HG02678 (cell line): ENCODE measurements at regions not wholly inside any gene's neighbourhood (a gene's known extent, or its start where the extent isn't known, plus 50 kb on each side); places are given as distances from the start of the nearest gene placed in this dataset.
"Not testable (repeated sequence)": the region's sequence is repeated elsewhere in the genome, so short reads cannot be mapped to it uniquely, and the experiment has no call there.

Experiments
- ATAC-seq: cut with Tn5 transposase; IDR thresholded peaks from one replicate; pipeline ENCODE4 v1.9.1; 2021; ENCODE audit warnings: mild to moderate bottlenecking, moderate library complexity; ENCODE audit not compliant: unreplicated experiment

DNA sequence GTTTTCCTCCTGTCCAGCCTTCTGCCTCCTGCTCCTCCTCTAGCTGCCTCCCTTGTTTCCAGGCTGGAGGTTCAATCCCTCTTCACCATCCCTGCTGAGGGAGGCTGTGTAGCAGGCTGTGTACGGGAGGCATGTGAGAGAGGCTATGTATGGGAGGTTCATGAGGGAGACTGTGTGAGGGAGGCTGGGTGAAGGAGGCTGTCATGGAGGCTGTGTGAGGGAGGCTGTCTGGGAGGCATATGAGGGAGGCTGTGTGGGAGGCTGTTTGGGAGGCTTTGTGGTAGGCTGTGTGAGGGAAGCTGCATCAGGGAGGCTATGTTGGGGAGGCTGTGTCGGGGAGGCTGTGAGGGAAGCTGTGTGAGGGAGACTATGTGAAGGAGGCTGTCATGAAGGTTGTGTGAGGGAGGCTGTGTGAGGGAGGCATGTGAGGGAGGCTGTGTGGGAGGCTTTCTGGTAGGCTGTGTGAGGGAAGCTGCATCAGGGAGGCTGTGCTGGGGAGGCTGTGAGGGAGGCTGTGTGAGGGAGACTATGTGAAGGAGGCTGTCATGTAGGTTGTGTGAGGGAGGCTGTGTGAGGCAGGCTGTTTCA, 123.7 kb upstream of the RNF32 start:
- no peak for ATAC-seq

DNA sequence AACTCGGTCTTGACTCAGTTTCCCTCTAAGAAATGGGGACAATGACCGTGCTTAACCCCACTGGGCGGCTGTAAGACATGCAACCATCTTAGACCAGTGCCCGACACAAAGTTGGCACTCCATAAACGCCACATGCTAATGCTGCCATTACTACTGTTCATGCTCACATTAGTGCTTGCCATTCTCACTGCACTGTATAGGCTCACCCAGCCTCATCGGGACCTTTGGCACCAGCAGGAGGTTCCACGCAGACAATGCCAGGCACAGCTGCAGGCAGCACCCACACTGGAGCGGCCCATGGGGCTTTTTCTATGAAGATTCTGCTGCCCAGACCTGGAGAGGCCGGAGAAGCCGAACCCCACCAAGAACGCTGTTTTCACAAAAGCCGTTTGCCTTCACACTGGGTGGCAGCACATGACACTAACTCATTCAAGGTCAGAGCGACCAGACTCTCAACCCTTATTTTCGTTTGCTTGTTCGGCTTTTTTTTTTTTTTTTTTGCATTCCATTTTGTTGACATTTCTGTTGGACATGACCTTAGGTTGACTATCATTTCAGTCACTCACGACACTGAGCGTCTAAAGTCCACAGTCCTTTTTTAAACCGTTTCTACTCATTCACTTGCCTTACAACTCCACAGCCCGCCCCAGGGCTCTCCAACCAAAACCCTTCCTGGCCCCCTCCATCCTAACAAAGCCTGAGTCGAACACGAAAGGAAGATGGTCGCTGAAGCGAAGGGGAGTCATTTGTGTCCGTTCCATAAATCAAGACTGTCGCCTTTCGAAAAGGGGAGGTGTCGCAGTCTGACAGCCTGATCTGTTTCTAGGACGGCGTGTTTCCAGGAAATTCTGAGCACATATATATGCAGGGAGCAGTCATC, 124.4 kb upstream of the RNF32 start:
- ATAC-seq = no peak

DNA sequence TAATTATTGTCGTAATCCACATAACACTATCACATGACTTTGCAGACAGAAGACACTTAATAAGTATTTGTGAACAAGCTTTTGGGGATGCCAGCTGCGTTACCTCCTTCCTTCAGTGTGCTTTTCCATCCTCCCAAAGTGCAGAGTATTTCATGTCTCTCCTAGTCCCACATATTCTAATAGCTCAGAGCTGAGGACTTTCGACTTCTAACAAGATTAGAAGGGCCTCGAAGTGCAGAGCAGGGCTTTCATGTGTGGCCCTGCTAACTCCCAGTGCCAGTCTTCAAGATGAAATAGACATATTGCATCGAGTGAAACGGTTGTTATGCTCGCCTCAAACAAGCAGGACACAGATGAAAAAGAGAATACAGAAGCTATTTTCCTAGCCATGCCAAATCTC, 125.7 kb upstream of the RNF32 start:
- ATAC-seq = no peak

DNA sequence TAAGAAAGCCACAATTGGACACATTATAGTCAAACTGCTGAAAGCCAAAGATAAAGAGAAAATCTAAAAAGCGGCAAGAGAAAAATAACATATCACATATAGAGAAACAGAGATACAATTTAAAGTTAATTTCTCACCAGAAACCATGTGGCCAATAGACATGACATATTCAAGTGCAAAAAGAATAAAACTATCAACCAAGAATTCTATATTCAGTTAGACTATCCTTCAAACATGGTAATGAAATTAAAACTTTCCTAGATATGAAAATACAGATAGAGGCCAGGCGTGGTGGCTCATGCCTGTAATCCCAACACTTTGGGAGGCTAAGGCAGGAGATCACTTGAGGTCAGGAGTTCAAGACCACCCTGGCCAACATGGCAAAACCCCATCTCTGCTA, 129.1 kb upstream of the RNF32 start:
- ATAC-seq = no peak

DNA sequence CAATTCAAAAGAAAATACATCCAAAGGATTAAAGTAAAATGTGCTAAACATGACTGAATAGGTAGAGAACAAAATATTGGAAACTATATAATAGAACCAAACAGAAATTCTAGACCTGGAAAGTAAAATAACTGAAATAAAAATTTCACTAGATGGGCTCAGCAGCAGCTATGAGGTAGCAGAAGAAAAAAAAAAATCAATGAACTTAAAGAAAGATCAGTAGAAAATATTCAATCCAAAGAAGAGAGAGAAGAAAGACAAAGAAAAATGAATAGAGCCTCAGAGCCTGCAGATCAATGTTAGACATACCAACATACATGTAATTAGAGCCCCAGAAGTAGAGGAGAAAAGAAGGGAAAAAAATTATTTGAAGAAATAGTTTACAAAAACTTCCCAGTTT, 129.6 kb upstream of the RNF32 start:
- no peak for ATAC-seq

- ATAC-seq = no peak
Measured at GRCh38 chr7:156509216-156509615, 131.4 kb upstream of the RNF32 start.

DNA sequence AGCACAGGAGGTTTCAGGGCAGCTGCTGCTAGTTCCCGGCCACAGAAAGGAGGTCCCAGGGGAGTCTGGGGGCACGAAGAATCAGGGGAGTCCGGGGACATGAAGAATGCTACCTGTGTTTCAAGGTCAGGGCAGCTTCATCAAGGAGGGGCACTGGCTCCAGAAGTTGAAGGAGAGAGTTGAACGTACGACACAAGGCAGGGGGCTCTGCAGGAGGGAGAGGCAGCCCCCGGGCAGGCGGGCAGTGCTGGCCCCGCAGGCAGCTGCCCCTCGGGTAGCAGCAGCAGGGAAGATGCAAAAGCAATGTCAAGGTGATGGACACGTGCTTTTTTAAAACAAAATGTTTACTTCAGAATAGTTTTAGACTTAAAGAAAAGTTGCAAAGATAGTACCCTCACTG, 134.7 kb upstream of the RNF32 start:
- no peak for ATAC-seq

DNA sequence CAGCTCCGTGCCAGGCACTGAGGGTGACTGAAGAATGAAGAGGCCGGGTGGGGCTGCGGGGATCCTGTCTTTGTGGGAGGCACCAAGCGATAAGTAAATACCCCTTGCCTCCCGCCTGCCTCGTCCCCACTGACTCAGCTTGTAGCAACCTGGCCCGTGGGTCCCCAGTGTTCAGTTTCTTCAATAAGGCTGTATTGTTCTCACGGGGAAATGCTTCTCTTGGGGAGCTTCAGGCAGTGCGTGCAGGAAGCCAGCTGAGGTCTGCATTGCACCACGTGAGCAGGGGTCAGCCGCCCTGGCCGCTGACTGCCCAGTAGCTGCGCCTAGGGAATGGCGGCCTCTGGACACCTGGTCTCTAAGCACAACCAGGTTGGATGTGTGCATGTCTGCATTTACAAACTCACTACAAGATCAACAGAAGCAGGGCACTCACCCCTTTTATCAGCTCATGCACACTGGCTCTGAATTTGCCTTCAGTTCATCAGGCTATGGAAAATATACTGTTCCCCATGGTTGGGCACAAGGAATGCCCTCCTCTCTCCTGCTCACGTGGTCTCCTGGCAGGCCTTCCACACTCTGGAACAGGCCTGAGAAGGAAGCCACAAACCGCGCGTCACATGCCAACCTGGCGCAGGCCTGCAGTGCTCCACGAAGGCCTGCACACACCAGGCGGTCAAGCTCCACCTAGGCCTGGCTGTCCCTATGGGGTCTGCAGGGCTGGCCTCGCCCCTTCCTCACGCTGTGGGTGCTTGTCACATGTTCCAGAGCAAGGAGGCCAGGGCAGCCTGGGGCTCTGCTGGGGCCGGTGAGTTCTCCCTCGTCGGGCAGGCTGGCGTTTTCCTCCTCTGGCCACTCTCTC, 135.7 kb upstream of the RNF32 start:
- no peak for ATAC-seq

- ATAC-seq = no peak
Measured at GRCh38 chr7:156504006-156504405, 136.6 kb upstream of the RNF32 start.

- no peak for ATAC-seq
Measured at GRCh38 chr7:156503196-156503595, 137.4 kb upstream of the RNF32 start.

DNA sequence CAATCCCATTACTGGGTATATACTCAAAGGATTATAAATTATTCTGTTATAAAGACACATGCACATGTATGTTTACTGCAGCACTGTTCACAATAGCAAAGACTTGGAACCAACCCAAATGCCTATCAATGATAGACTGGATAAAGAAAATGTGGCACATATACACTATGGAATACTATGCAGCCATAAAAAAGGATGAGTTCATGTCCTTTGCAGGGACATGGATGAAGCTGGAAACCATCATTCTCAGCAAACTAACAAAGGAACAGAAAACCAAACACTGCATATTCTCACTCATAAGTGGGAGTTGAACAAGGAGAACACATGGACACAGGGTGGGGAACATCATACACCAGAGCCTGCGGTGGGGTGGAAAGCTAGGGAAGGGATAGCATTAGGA, 138.8 kb upstream of the RNF32 start:
- not testable (repeated sequence) for ATAC-seq

DNA sequence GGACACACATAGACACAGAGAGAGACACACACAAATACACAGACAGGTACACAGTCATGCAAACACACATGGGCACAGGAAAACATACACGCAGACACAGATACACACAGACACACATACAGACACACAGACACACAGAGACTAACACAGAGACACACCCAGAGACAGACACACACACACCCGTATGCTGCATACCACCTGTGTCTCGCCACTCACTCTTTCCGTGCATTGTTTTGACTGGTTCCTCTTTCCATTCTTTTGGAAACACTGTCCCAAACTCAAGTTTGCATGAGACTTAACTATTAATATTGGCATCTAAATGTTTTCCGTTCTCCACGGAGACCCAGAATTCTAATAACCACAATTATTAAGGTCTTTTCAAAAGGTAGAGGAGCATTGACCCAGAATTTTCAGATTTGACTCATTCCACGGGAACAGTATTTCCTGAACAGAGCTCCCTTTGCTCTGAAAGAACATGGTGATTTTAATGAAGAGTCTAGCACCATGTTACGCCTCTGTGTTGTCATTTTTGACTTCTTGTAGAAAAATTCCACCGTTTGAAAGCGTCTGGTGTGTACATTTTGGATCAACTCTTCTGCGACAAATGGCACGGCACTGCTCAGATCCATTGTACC, 141.2 kb upstream of the RNF32 start:
- ATAC-seq = no peak

DNA sequence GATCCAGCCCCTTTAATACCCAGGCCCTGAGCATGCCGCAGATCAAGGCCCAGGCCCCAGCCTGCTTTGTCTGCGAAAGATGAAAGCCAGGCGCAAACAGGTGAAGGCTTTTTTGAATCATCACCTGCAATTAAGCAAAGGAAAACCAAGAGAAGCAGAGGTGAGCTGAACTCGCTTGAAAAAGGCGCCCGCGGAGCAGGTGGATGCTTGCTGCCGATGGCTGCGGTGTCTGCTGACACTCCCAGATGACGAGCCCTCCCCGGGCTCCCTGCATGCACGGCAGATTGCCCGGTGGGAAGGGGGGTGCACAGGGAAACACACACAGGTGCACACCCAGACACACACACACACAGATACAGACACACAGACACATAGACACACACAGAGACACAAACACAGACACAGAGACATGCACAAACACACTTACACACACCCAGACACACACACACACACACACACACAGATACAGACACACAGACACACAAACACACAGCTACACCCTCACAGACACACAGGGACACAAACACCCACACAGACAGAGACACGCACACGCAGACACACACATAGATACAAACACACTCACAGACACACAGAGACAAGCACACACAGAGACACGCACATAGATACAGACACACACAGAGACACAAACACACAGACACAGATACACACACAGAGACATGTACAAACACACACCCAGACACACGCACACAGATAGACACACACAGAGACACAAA, 142.6 kb upstream of the RNF32 start:
- ATAC-seq = no peak

DNA sequence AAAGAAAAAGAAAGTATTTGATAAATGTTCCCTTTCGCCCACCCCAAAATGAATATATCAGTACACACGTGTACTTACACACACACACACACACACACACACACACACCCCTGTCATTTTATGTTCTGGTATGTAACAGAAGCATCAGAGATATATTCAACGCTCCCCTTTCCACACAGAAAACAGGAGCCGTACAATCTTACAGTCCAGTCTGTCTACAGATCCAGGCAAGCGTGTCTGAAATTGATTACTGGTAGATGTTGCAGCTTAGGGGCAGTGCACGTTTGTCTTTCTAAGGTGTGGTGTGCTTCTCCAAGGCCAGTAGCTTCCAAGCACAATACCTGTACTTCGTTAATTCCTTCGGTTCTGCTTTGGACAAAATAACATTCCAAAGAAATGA, 143.7 kb upstream of the RNF32 start:
- ATAC-seq = no peak

DNA sequence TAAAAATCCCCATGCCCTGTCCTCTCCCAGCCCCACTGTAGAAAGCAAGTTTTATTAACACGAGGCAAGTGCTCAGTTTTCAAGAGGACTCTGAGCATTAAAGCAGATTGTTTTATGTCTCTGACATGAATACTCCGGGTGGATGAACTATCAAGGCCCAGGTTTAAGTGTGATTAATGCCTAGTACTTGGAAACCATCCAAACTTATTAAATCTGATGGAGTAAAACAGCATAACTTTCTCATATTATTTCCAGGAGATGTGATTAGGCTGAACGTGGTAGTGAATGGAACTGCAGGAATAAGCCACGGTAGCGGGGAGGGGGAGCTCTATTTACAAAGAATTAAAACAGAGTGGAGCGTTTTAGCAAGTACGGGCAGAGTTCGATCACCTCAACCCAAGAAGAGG, 144.2 kb upstream of the RNF32 start:
- no peak for ATAC-seq

DNA sequence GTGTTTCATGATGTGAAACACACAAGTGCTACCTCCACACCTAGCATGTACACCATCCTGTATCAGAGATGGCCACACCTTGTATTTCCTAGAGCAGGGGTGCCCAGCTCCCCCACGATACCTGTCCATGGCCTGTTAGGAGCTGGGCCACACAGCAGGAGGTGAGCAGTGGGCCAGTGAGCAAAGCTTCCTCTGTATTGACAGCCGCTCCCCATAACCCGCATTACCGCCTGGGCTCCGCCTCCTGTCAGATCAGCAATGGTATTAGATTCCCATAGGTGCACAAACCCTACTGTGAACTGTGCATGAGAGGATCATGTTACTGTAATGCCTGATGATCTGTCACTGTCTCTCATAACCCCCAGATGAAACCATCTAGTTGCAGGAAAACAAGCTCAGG, 145.6 kb upstream of the RNF32 start:
- ATAC-seq = no peak

GRCh38 chr7:156493942-156494341, 146.6 kb upstream of the RNF32 start:
- no peak for ATAC-seq

DNA sequence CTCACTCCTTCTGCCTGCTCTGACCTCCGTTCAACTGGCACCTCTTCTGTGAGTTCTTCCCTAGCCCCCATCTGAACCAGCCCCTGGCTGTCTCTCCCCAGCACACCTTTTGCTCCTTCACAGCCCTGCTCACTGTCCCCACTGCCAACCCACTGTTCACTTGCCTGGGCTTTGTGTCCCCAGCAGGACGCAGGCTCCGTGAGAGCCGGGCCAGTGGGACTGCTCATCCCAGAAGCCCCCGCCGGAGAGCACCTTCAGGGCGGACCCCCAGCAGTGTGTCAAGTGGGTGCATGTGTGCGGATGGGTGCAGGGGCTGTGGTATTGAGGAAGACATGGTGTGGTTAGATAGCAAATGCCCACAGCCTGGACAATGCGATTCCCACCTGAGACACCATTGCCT, 148.4 kb upstream of the RNF32 start:
- ATAC-seq = no peak

DNA sequence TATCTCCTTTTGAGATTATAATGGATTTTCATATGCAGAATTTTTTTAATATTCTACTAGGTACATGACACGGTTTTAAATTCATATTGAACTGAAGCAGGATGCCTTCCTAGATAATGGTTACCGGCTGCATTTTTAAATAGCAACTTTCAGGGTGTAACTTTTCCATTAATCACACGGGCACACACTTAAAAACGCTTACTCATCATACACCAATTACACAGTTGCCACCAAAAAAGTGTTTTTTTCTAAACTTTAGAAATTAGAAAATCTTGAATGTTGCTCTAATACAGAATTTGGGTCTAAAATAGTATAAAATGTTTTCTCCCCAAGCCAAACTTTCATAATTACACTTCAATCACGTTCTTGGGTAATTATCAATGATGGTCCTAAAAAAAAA, 149.1 kb upstream of the RNF32 start:
- ATAC-seq = no peak

DNA sequence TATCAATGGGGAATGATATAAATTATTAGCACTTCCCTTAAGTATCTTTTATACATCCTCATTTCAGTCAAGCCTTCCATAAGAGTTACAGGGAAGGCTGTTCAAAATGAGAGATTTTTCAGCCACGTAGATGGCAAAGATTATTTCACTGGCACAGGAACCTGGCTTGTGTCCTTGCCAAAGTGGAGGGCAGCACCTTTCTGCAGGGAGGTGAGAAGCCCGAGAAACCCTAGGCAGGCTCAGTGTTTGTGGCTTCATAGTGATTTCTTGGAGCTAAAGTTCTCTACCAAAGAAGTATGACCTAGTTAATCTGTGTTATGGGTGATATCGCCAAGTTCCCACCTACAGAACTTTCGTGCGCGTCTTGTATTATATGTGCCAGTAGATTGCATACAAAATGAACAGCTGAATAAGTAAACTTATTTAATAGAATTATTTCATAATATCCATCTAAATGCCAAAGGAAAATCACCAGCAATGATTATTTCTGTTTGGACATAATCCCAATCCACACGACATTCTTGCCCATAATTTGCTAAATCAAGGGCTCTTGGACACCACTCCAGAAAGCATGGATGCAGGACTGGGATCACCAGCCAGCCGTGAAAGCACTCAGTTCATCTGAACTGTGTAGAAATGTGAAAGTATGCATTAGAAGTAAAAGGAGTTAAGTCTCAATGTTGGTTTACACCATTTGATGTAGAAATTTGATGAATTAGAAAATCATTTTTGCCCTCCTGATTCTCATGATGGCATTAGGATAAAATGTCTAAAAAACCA, 150.4 kb upstream of the RNF32 start:
- ATAC-seq = no peak
